ENCODE measurements at regions not wholly inside any gene's neighbourhood (a gene's known extent, or its start where the extent isn't known, plus 50 kb on each side); places are given as distances from the start of the nearest gene placed in this dataset.

DNA sequence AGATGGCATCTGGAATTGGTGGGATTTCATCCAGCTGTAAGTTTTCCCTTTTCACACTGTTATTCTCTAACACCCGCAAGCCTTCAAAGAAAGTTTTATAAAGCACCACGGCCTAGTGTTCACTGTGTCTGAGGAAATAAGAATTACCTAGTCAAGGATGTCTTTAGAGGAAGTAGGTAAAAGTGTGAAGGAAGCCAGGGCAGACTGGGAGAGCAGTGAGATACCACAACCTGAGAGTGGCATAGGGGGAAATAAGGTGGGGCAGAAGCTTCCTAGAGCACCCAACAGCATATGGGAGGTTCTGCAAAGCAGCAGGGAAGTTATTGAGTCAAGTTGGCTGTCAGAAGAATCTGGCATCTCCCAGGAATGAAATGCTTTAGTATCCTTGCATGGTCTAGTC lies 241.2 kb downstream of the CETN3 start:
- TF ChIP-seq SUZ12 (IDR thresholded peaks at IDR 0.05; ENCODE audit: extremely low read depth, insufficient read depth, insufficient read length), result no peak
- no peak for TF ChIP-seq YY1 (IDR thresholded peaks at IDR 0.05; ENCODE audit: insufficient read depth, insufficient read length)
- TF ChIP-seq ZNF274 (IDR thresholded peaks at IDR 0.05; ENCODE audit: low read depth, low read length), result no peak

Measured in NT2/D1 (cell line).